MG63 (cell line): ENCODE measurements at regions not wholly inside any gene's neighbourhood (a gene's known extent, or its start where the extent isn't known, plus 50 kb on each side); places are given as distances from the start of the nearest gene placed in this dataset.

Source experiments
- DNase-seq: peaks from one replicate; pipeline ENCODE4 v3.0.0-alpha.2; 2020
- H3K27me3 ChIP-seq: fragments of 250-450 bp; sonication (Bioruptor Pico); 2 replicates; pipeline ENCODE4 v1.5.1; 2020; ENCODE audit warnings: mild to moderate bottlenecking, moderate library complexity
- H3K36me3 ChIP-seq: fragments of 250-450 bp; sonication (Bioruptor Pico); 2 replicates; pipeline ENCODE4 v1.5.1; 2020; ENCODE audit warnings: mild to moderate bottlenecking, moderate library complexity
- H3K4me3 ChIP-seq: fragments of 250-450 bp; sonication (Bioruptor Pico); 2 replicates; pipeline ENCODE4 v1.5.1; 2020; ENCODE audit warnings: mild to moderate bottlenecking, moderate library complexity
- H3K9me3 ChIP-seq: fragments of 250-450 bp; sonication (Bioruptor Pico); 2 replicates; pipeline ENCODE4 v1.5.1; 2020; ENCODE audit warnings: mild to moderate bottlenecking, moderate library complexity

GRCh38 chr14:62084020-62084419 is 321.8 kb downstream of the SNAPC1 start:
- H3K4me3 ChIP-seq = no peak overlapping the region
- no peaks in the 10 kb centered on the region for H3K27me3 ChIP-seq
- H3K36me3 ChIP-seq = no peaks in the 10 kb centered on the region
- no peak for DNase-seq
- no peaks in the 10 kb centered on the region for H3K9me3 ChIP-seq

GRCh38 chr14:62087191-62087590 is 325.0 kb downstream of the SNAPC1 start:
- no peaks in the 10 kb centered on the region for H3K9me3 ChIP-seq

GRCh38 chr14:62093736-62094135 is 331.5 kb downstream of the SNAPC1 start:
- Histone ChIP-seq H3K36me3 (no peaks in the 10 kb centered on the region), H3K9me3 (no peaks in the 10 kb centered on the region), H3K4me3 (no peak overlapping the region), H3K27me3 (no peaks in the 10 kb centered on the region)
- no peak for DNase-seq

More at GRCh38 chr14:62087191-62087590, 325.0 kb downstream of the SNAPC1 start:
- no peak for DNase-seq
- Histone ChIP-seq H3K36me3 (no peaks in the 10 kb centered on the region), H3K4me3 (no peak overlapping the region), H3K27me3 (no peaks in the 10 kb centered on the region)

GRCh38 chr14:62097072-62097471 is 334.9 kb downstream of the SNAPC1 start:
- Histone ChIP-seq H3K4me3 (no peak overlapping the region), H3K36me3 (no peaks in the 10 kb centered on the region), H3K27me3 (no peaks in the 10 kb centered on the region), H3K9me3 (no peaks in the 10 kb centered on the region)
- no peak for DNase-seq

DNA sequence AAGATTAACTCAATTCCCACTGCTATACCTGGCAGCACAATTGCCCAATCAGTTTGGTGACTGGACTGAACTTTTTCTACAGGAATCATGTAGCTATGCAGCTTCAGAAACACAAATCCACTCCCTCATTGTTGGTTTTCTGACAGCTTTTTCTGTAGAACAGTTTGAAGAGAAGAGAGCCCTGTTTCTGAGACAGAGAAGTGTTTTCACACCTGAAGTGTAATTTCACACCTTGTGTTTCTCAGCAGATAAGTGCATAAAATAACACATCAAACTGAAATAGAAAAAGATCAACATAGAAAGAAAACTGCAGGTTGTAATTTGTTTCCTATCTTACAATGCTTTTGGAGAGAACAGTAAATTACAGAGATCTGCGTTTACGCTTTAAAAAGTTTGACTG is 335.6 kb downstream of the SNAPC1 start:
- Histone ChIP-seq H3K4me3 (no peak overlapping the region), H3K36me3 (no peaks in the 10 kb centered on the region), H3K9me3 (no peaks in the 10 kb centered on the region), H3K27me3 (no peaks in the 10 kb centered on the region)
- DNase-seq = no peak

DNA sequence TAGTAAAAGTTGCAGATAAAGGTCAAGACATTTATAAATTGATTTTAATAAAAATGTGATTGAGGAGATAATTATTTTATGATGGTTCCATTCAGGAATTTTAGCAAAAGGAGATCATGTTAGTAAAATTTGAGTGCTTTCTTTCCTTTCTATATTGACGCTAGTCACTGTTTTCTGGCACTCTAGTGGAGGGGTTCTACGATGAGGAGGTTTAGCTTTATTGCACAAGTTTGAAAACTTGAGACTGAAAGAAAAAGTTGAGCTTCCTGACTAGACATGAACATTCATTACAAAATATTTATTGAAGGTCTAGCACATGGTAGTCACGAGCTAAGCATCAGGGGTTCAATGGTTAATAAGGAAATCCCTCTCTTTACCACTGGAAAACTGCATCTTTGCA is 336.1 kb downstream of the SNAPC1 start:
- no peaks in the 10 kb centered on the region for H3K27me3 ChIP-seq
- H3K4me3 ChIP-seq = no peak overlapping the region
- H3K9me3 ChIP-seq = no peaks in the 10 kb centered on the region
- H3K36me3 ChIP-seq = no peaks in the 10 kb centered on the region
- DNase-seq = no peak

GRCh38 chr14:62099091-62099490 is 336.9 kb downstream of the SNAPC1 start:
- Histone ChIP-seq H3K27me3 (no peaks in the 10 kb centered on the region), H3K36me3 (no peaks in the 10 kb centered on the region), H3K4me3 (no peak overlapping the region), H3K9me3 (no peaks in the 10 kb centered on the region)
- DNase-seq = no peak

DNA sequence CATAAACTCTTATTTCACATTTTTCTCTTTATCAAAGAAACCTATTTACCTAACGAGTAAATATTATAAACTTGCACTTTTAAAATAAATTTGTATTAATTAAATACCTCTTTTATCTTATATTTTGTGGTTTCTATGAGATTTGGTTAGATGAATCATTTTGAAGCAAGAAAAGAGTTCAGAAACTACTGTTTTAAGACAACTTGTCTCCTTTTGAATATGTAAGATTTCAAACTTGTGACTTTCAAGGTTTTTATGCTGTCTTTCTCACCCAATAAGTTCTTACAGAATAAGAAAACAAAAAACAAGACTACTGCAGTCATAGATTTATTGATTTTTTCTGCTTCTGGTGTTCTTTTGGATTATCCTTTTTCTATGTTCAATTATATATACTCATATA is 339.0 kb downstream of the SNAPC1 start:
- Histone ChIP-seq H3K27me3 (no peaks in the 10 kb centered on the region), H3K4me3 (no peak overlapping the region), H3K9me3 (no peaks in the 10 kb centered on the region), H3K36me3 (no peaks in the 10 kb centered on the region)
- no peak for DNase-seq

DNA sequence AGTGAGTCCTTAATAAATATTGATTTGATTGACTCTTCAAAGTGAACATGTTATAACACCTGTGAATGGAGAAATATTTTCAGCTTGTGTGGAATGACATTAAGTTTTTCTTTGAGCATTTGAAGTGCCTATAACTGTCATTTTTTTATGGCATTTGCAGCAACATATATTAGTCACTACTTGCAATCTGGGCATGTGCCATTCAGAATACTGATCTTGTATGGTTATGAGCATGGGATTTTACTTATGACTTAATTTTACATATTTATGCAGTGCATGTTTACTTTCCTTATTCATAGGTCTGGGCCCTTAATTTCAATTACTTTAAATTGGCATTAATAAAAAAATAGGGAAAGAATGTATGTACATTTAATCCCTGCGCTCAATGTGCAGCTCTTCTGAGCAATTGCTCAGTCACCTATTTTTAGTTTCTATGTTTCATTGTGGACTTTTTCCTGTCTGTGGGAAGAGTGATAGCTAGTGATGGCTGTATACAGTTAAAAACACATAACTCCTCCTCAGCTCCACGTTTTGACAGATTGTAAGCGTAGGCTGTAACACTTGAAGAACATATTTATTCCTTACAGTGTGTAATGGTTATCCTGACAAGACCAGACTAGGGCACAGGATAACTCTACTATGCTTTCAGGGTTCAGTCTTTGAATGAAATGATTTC is 339.6 kb downstream of the SNAPC1 start:
- no peaks in the 10 kb centered on the region for H3K36me3 ChIP-seq
- DNase-seq = no peak

DNA sequence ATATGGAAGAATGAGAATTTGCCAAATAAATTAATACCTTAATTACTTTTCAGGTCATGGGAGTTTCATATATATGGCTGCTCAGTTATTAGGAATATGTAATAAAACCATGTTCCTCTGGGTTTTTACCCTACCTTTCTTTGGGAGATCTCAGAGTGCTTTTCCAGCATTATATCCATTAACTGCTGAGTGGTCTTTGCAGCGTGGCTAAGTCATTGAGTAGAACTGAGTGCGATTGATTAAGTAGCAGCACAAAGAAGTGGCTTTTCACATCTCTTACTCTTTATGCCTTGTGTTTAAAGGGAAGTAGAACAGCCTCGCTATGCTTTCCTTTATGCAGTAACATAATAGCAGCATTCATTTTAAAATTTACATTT is 340.1 kb downstream of the SNAPC1 start:
- no peaks in the 10 kb centered on the region for H3K36me3 ChIP-seq
- H3K4me3 ChIP-seq = no peak overlapping the region
- no peaks in the 10 kb centered on the region for H3K27me3 ChIP-seq
- DNase-seq = no peak
- no peaks in the 10 kb centered on the region for H3K9me3 ChIP-seq

More for the DNA sequence above, 339.6 kb downstream of the SNAPC1 start:
- H3K9me3 ChIP-seq = no peaks in the 10 kb centered on the region
- no peak overlapping the region for H3K4me3 ChIP-seq
- H3K27me3 ChIP-seq = no peaks in the 10 kb centered on the region

- Histone ChIP-seq H3K27me3 (no peaks in the 10 kb centered on the region), H3K9me3 (no peaks in the 10 kb centered on the region), H3K4me3 (no peak overlapping the region), H3K36me3 (no peaks in the 10 kb centered on the region)
- no peak for DNase-seq
Measured at GRCh38 chr14:62103464-62103863, 341.2 kb downstream of the SNAPC1 start.

- H3K36me3 ChIP-seq = no peaks in the 10 kb centered on the region
- no peaks in the 10 kb centered on the region for H3K9me3 ChIP-seq
- H3K27me3 ChIP-seq = no peaks in the 10 kb centered on the region; the same call in 1 of the 2 replicates
- DNase-seq = no peak
- no peak overlapping the region for H3K4me3 ChIP-seq
Measured at GRCh38 chr14:62110941-62111340, 348.7 kb downstream of the SNAPC1 start.

DNA sequence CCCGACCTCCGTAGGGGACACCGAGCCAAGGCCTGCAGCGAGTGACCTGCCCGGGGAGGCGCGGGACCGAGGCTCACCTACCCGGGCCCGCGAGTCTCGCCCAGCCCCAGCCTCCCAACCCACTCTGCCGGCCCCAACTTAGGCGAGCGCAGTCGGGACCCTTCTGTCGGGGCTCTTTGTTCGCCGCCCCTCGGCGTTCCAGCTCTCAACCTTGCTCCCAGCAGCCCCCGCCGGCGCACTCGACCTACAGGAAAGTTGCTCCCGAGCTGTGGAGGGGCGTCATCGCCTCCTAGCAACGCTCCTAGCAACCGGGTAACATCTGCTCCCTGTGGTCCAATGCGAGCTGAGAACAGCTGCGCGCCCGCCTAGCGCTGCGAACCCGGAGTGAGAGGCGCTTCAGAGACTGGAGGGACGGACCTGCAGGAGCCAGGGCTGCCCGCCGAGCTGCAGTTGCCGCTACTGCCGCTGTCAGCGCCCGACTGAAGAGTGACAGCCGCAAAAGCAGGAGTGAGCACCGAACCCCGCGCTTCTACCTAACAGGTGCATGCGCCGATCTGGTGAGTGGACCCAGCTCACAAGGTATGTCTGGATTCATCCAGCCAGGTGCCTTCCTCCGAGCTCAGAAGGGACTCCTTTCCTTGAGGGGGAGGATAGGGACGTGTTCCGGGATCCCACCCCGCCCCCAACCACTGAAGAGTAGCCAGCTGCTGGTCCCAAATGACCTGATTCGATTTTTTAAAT is 355.0 kb downstream of the SNAPC1 start:
- H3K27me3 ChIP-seq = peaks cover 23% of the 10 kb centered on the region
- no peaks in the 10 kb centered on the region for H3K36me3 ChIP-seq
- peak; percentile 50 for DNase-seq
- H3K9me3 ChIP-seq = no peaks in the 10 kb centered on the region
- H3K4me3 ChIP-seq = peak overlapping the region; percentile 12; the same call in 1 of the 2 replicates

DNA sequence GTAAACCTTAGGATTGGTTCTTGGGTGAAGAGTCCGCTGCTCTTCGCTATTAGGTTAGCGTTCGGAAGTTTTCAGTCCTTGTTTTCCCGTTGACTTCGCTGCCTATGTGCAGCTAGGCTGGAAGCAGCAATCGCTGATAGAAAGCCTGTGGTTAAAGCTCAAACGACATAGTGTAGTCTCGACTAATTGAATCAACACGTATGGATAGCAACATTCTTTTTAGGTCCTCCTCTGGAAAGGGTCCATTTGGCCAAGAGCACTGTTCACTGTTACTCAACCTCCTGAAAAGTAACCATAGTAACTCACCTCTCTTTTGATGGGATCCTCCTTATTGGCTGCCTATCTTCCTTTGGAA is 355.5 kb downstream of the SNAPC1 start:
- H3K27me3 ChIP-seq = peaks cover 23% of the 10 kb centered on the region
- peak overlapping the region; percentile 12; the same call in 1 of the 2 replicates for H3K4me3 ChIP-seq
- no peak for DNase-seq
- no peaks in the 10 kb centered on the region for H3K9me3 ChIP-seq
- H3K36me3 ChIP-seq = no peaks in the 10 kb centered on the region

- H3K9me3 ChIP-seq = no peaks in the 10 kb centered on the region
- peaks cover 23% of the 10 kb centered on the region for H3K27me3 ChIP-seq
- H3K36me3 ChIP-seq = no peaks in the 10 kb centered on the region
Measured at GRCh38 chr14:62118461-62118860, 356.2 kb downstream of the SNAPC1 start.

DNA sequence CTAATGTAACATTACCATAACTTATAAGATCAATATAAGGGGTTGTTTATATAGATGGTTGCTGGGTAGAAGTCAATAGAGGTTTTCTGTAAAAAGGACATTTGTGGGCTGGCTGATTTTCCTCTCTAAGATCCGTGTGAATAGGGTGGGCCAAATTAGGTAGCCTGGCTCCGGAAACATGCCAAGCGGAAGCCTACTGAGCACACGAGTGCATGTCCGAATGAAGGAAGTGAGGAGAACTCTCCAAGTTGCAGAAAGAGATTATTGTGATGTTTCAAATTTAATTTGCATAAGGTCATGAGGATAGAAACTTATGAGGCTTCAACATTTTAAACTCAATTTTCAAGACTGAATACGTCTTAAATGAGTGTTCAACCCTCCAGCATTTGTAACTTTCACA is 356.7 kb downstream of the SNAPC1 start:
- no peak for DNase-seq
- Histone ChIP-seq H3K27me3 (peaks cover 23% of the 10 kb centered on the region), H3K4me3 (no peak overlapping the region), H3K36me3 (no peaks in the 10 kb centered on the region), H3K9me3 (no peaks in the 10 kb centered on the region)

More at GRCh38 chr14:62118461-62118860, 356.2 kb downstream of the SNAPC1 start:
- no peak overlapping the region for H3K4me3 ChIP-seq
- no peak for DNase-seq

GRCh38 chr14:62123961-62124360 is 361.7 kb downstream of the SNAPC1 start:
- DNase-seq = no peak
- Histone ChIP-seq H3K9me3 (no peaks in the 10 kb centered on the region), H3K27me3 (peaks cover 11% of the 10 kb centered on the region), H3K4me3 (no peak overlapping the region), H3K36me3 (no peaks in the 10 kb centered on the region)

GRCh38 chr14:62125793-62126192 is 363.6 kb downstream of the SNAPC1 start:
- peaks cover 20% of the 10 kb centered on the region for H3K27me3 ChIP-seq
- no peak overlapping the region for H3K4me3 ChIP-seq
- no peaks in the 10 kb centered on the region for H3K9me3 ChIP-seq
- DNase-seq = no peak
- no peaks in the 10 kb centered on the region for H3K36me3 ChIP-seq
